Brain microvascular endothelial cell (primary cell): ENCODE measurements at regions not wholly inside any gene's neighbourhood (a gene's known extent, or its start where the extent isn't known, plus 50 kb on each side); places are given as distances from the start of the nearest gene placed in this dataset.

Experiments
- DNase-seq: peaks from one replicate; pipeline ENCODE4 v3.0.0-alpha.2; 2020
- H3K27ac ChIP-seq: fragments of 250-450 bp; sonication (Bioruptor Pico); 2 replicates; pipeline ENCODE4 v1.5.1; 2020; ENCODE audit warnings: mild to moderate bottlenecking, moderate library complexity
- H3K27me3 ChIP-seq: fragments of 250-450 bp; sonication (Bioruptor Pico); replicated peaks from 2 replicates; pipeline ENCODE4 v1.5.1; 2020; ENCODE audit warnings: mild to moderate bottlenecking
- H3K36me3 ChIP-seq: fragments of 250-450 bp; sonication (Bioruptor Pico); replicated peaks from 2 replicates; pipeline ENCODE4 v1.5.1; 2020; ENCODE audit warnings: mild to moderate bottlenecking
- H3K4me3 ChIP-seq: 2 replicates; pipeline ENCODE4 v1.5.1; 2011; ENCODE audit warnings: low read depth, mild to moderate bottlenecking, control low read depth, low read length, moderate library complexity
- CTCF ChIP-seq: IDR thresholded peaks from 2 replicates; pipeline ENCODE4 v1.5.1; 2011; ENCODE audit warnings: low read depth, mild to moderate bottlenecking, moderate library complexity, low read length, control low read depth, inconsistent platforms; ENCODE audit errors: missing control alignments
- in situ Hi-C: cut with HindIII; loops from 2 replicates; pipeline ENCODE4 v1.10.0; 2017; ENCODE audit warnings: low sequenced_read_pairs, low pct_ligation_motif_present

GRCh38 chr2:111219285-111219684, 98.6 kb downstream of the BCL2L11 start:
- Histone ChIP-seq H3K27me3 (no peaks in the 10 kb centered on the region), H3K4me3 (no peak overlapping the region), H3K36me3 (no peaks in the 10 kb centered on the region), H3K27ac (no peak overlapping the region)
- no peak for TF ChIP-seq CTCF
- in situ Hi-C loops, result no loop called here
- DNase-seq, result no peak

- H3K4me3 ChIP-seq, result no peak overlapping the region
- no peak for TF ChIP-seq CTCF
- no peaks in the 10 kb centered on the region for H3K36me3 ChIP-seq
- in situ Hi-C loops, result no loop called here
- H3K27ac ChIP-seq, result no peak overlapping the region
- DNase-seq, result no peak
- no peaks in the 10 kb centered on the region for H3K27me3 ChIP-seq
Observed at GRCh38 chr2:111219734-111220505, 99.2 kb downstream of the BCL2L11 start.

- DNase-seq, result no peak
- no peaks in the 10 kb centered on the region for H3K27me3 ChIP-seq
- H3K27ac ChIP-seq, result no peak overlapping the region
- TF ChIP-seq CTCF, result no peak
- in situ Hi-C loops, result no loop called here
- no peak overlapping the region for H3K4me3 ChIP-seq
- no peaks in the 10 kb centered on the region for H3K36me3 ChIP-seq
Observed at GRCh38 chr2:111220962-111221361, 100.2 kb downstream of the BCL2L11 start.

- in situ Hi-C loops, result no loop called here
- no peak for TF ChIP-seq CTCF
- Histone ChIP-seq H3K27ac (no peak overlapping the region), H3K4me3 (no peak overlapping the region), H3K36me3 (no peaks in the 10 kb centered on the region), H3K27me3 (no peaks in the 10 kb centered on the region)
- DNase-seq, result no peak
Observed at GRCh38 chr2:111221701-111222100, 101.0 kb downstream of the BCL2L11 start.

- Histone ChIP-seq H3K27ac (no peak overlapping the region), H3K4me3 (no peak overlapping the region), H3K27me3 (no peaks in the 10 kb centered on the region), H3K36me3 (no peaks in the 10 kb centered on the region)
- no peak for DNase-seq
- TF ChIP-seq CTCF, result no peak
- in situ Hi-C loops, result no loop called here
Observed at GRCh38 chr2:111222204-111222866, 101.6 kb downstream of the BCL2L11 start.
